Heart left ventricle (tissue), 13 donors: ENCODE measurements at regions not wholly inside any gene's neighbourhood (a gene's known extent, or its start where the extent isn't known, plus 50 kb on each side); places are given as distances from the start of the nearest gene placed in this dataset.

ENCODE experiments used
- CTCF ChIP-seq, 12 donors: fragments of 200-600 bp; sonication (generic) in 4 of 12; IDR thresholded peaks; one replicate each; pipeline versions ENCODE4 v1.5.0 to v1.8.0; 2018 to 2022; ENCODE audit warnings: antibody characterized with exemption in 12 of 12, mild to moderate bottlenecking in 5 of 12
- POLR2A ChIP-seq, 2 donors: fragments of 450-650 bp; IDR thresholded peaks; one replicate each; pipeline ENCODE4 v1.6.1; 2017; ENCODE audit warnings: antibody characterized with exemption in 2 of 2, mild to moderate bottlenecking in 2 of 2, moderate library complexity in 2 of 2
- donor health status: ischemic (EF 13 %, LVEDD 7.1; RV severe dilation, severe dysfunction).
- donor health status: DM: no; HTN: yes; CAD: no.
- donor health status: DM: no; HTN: no; CAD: no.
- donor health status: ischemic (EF 25% LVEDD 6.9; RV normal size, moderate dysfunction).
- donor health status: ischemic (EF 25% LVEDD 5.7; RV mildly dilated, moderate dysfunction).
- donor health status: ischemic (EF 35%, LVEDD 5.7; RV mildly dilated, moderate dysfunction).
- donor health status: nonischemic (EF 11% LVEDD 7.7; RV severe dilation, severe dysfunction).
- donor health status: DM: yes; HTN: yes; CAD: no.
- donor health status: PGD.
- donor health status: ischemic (EF 29% LVEDD 5.4; RV normal size, mild dysfunction).
- donor health status: nonischemic (EF 23%, LVEDD 6.1; RV moderate dilation, normal function).

- TF ChIP-seq CTCF (IDR thresholded peaks at IDR 0.05) (no peak), POLR2A (IDR thresholded peaks at IDR 0.05) (no peak)
Observed at GRCh38 chr2:204140246-204140645, 203.7 kb downstream of the ICOS start.
